Left kidney (tissue), 1 donor: ENCODE measurements at regions not wholly inside any gene's neighbourhood (a gene's known extent, or its start where the extent isn't known, plus 50 kb on each side); places are given as distances from the start of the nearest gene placed in this dataset.

Source experiments
- DNase-seq: peaks from one replicate; pipeline ENCODE4 v3.0.0-alpha.2; 2013

DNA sequence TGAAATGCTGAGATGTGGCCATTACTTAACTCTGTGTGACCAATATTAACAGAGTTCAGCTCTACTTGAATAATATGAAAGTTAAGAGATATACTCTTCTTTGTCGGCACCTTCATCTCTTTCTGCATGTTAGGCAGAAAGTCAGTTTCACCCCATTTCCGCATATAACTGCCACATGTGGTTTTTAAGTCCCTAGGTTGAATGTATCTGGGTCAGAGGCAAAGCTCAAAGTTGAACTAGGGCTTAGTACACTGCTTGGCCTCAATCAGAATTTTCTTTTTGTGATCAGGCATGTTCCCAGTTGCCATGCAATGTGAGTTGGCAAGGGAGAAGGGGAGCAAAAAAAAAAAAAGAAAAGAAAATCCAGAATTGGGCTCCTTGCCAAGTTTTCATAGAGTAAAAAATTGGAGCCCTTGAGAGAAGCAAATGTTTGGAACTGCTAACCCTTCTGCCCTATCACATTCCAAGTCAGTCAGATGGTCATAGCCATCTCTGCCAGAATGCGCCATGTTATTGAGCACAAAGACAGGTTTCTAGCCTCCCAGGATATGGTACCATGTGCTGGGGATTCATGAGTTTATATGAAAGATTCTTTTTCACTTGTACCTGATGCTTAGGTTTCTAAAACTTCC, 251.2 kb upstream of the RORB start:
- DNase-seq: no peak

DNA sequence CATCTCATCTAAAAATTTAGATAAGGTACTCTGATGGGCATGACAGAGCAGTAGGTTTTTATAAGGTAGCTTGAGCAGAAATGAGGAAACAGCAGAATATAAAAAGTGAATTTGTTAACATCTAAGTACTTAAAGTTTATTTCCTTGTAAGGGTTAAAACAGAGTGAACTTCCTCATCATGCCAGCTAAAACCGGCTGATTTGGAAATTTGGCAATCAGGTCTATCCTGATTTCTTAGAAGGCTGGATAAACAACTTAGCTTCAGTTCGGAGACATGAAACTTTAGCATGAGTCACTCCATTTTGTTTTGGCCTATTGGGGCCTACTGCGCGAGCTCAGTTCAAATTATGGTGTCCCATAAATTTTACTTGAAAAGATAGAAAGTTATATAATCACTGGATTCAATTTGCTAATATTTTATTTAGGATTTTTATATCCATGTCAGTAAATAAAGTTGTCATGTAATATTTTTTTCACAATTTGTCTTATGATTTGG, 241.6 kb upstream of the RORB start:
- DNase-seq: no peak

DNA sequence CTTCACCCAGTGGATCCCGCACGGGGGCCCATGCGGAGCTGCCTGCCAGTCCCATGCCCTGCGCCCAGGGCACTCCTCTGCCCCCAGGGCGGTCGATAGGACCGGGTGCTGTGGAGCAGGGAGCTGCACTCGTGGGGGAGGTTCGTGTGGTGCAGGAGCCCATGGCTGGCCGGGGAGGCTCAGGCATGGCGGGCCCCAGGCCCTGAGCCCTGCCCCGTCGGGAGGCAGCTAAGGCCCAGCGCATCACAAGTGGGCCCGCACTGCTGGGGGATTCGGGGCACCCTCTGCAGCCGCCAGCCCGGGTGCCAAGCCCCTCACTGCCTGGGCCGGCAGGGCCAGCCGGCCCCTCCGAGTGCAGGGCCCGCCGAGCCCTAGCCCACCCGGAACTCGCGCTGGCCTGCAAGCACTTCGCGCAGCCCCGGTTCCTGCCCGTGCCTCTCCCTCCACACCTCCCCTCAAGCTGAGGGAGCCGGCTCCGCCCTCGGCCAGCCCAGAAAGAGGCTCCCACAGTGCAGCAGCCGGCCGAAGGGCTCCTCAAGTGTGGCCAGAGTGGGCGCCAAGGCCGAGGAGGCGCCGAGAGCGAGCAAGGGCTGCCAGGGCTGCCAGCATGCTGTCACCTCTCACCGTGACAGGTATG, 221.1 kb upstream of the RORB start:
- no peak for DNase-seq

DNA sequence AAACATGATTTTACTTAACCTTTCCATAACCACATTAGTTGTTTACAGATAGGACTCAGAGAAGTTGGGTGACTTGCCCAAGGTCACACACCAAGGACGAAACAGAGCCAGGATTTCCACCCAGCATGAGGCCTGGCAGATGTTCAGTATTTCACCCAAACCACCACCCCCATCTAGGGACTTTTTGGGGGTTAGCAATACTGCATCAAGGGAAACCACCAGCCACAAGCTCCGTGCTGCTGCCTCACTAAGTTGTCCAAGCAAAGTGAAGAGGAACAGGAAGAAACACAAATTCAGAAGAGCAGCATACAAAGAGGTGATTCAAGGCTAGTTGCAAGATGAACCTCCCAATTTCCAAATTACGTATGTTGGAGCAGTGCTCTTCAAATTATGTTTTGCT, 219.6 kb upstream of the RORB start:
- DNase-seq: no peak

DNA sequence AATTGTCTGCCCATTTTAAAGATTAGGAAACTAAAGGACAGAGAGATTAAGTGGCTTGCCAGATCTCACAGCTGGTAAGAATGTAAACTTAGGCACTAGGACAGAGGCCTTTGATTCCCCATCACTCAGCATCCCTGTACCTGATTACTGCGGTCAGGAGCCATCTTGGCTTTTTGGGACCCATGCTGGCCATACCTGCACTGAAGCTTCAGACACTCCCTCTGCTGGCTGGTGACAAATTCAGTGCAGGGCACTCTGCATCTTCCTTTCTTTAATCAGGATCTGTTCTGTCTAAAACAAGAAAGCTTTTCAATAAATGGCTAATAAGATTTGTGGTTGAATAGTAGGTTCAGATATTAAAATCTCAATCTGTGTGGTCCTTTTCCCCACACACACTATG, 215.5 kb upstream of the RORB start:
- DNase-seq: no peak

DNA sequence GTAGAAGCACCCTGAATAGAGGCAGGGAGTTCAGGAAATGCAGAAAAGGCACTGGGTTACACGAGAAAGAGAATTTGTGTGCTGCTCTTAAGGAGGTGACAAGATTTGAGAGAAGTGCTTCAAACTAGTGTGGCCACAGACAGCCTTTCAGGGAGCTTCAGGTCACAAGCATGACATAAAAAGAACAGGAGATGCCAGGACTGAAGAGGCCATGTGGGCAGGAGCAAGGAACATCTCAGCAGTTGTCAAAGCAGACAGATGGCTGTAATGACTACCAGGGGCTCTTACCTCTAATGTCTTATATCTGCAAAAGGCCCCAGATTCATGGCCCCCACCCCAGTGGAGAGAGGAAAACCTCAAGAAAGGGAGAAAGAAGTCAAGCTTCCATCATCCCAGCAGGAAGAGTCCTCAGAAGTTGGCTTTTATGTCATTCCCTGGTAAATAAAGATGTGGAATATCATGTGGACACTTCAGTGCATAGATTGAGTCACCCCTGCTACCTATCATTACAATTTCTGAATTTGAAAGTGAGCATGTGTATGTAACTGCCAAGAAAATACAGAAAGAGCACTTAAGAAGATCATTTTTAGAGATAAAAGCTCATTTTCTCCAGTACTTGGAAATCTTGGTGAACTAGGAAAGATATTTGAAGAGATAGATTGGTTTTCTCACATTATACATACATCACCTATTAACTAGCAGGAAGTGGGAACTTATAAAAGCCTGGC, 214.4 kb upstream of the RORB start:
- no peak for DNase-seq

DNA sequence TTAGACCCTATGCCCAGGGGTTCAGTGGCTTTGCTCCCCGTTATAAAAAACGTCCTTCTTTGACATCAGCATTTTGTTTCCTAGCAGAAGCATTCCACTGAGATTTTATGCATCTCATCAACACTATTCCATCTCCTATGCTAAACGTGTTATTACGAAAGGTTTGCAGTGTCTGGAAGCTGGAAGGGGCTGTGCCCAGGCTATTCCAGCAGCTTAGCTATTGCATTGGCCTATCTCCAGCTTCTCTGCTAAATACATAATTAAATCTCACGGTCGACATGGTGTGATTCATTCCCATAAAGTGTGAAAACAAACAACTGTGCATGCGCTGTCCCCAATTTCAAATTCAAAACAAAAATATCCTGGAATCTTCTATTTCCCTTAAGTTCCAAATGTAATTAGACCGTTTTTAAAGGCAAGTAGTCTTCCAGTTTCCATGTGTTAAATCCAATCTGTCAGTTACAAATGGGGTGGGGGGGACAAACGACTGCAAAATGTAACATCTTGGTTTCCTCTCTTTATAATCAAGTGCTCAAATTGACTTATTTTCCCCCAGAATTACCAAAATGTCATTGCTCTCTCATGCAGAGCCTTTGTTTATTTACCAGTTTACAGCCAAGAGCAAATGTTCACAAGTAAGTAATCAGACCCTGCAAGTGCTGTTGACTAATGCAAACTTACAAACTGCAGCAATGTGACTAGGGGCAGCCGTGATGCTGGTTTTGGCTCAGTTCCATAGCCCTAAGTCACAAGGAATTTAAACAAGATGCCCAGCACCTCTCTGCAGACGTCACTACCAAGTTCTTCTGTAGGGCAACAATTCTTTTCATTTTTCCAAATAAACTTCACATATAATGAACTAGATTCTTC, 212.3 kb upstream of the RORB start:
- no peak for DNase-seq

DNA sequence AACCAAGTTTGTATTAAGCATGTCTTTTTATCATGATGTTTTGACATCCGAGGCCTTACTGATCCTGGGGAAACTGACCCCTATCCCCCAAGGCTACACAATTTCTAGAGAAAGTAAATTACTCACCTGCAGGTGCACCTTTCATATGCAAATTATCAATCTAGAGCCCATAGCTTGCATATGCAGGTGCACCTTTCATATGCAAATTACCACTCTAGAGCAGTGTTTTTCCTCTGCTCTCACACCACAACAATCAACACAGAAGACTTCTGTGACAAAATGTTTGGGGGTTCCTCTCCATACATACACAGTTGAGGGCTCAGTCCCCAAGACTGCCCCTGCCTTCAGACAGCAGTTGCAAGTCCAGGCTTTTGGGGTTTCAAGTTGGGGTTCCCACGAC, 203.7 kb upstream of the RORB start:
- no peak for DNase-seq

DNA sequence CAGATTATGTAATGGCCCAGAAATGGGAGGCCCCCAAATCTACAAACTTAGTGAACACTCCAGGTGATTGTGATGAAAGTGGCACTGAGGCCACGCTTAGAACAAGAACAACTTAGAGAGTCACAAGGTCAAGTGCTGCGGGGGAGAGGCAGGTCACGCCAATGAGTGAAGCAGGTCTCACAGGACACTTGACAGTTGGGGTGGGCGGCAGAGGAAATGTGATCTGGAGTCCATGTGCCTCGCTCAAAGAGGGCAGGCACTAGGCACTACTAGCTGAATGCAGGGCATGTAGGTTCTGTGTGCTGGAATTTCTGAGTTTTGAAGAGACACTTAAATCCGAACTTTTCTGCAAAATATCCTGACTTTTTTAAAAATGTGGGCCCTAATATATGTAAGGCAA, 193.2 kb upstream of the RORB start:
- peak; percentile 3 for DNase-seq

DNA sequence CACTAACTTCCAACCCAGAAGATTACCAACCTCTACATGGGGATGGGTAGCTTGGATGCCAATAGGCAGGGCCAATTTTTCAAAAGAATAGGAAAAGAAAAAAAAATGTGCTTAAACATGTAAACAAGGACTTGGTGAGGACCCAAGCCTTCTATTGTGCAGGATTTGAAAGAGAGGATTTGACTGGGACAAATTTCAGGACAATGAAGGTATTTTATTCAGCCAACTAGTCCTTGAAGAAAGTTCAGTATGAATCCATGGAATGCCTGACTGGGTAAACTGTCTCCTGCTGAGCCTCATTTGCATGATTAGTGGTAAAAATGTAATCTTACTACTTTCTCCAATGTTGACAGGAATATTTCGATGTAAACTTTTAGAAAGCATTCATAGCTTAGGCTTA, 192.5 kb upstream of the RORB start:
- DNase-seq: no peak

DNA sequence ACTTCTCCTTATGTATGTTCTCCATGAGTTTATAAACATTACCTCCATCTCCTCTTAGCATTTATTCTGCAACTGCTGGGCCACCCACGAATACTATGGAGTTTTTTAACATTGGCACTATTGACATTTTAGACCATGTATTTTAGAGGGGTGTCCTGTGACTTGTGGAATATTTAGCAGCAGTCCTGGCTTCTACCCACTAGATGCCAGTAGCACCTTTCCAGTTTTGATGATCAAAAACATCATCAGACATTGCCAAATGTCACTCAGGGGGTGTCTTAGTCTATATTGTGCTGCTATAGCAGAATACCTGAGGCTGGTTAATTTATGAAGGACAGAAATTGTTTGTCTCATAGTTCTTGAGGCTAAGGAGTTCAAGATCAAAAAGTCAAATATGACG, 187.5 kb upstream of the RORB start:
- no peak for DNase-seq

DNA sequence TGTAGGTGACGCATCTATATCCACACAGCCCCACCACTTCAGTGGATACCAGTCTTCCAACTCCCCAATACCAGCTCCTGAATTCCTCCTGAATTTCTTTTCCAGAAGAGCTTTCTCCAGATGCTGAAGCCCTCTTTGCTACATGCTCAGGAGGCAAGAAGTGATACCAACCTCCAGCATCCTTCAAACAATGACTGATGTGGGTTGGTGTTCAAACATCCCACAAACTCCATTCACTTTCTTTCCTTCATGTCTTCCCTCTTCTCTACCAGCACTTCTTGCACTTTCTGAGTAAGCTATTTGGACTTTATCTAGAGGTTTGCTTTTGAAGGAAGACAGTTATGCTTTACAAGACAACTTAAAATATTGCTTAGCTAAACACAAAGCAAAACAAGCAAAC, 179.9 kb upstream of the RORB start:
- no peak for DNase-seq

DNA sequence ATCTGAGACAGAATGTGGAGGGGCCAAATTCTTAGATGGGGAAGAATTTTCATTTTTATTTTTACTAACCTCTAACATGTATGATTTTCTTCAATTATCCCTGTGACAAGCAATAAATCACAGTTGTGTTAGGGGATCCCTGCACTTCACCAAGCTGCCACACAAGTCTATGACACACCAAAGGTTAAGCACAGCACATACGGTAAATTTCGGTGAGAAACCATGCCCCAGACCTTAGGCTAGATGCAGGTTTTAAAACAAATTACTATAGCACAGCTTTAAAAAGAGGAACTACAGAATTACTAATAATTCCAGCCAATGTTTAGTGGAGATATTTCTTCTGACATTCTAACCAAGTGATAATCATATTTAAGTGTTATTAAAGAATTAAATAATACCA, 175.7 kb upstream of the RORB start:
- DNase-seq: no peak

DNA sequence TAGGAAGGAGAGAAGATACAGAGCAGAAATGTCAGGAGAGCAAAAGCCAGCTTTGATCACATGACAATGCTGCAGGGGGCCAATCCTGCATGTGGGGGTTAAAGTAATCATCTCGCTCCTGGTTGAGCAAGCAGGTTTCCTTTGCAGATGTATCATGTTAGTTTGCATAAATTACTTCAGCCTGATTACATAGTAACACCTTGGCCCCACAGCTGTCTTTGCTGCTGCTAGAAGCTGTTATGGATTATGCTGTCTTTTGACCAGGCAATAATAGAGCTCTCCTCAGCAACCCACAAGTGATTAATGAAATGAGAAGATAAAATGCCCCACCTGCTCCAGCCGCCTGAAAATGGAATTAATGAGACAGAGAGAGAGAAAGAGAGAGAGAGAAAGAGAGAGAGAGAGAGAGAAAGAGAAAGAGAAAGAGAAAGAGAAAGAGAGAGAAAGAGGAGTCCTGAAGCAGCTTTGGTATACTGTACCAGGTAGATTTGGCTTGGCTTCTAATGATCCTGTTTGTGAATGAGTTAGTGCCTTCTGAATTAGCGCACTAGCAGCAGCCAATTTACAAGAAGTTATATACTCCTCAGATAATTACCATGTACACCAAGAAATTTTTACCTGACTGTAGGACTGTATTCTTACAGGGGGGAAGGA, 174.3 kb upstream of the RORB start:
- DNase-seq: no peak

DNA sequence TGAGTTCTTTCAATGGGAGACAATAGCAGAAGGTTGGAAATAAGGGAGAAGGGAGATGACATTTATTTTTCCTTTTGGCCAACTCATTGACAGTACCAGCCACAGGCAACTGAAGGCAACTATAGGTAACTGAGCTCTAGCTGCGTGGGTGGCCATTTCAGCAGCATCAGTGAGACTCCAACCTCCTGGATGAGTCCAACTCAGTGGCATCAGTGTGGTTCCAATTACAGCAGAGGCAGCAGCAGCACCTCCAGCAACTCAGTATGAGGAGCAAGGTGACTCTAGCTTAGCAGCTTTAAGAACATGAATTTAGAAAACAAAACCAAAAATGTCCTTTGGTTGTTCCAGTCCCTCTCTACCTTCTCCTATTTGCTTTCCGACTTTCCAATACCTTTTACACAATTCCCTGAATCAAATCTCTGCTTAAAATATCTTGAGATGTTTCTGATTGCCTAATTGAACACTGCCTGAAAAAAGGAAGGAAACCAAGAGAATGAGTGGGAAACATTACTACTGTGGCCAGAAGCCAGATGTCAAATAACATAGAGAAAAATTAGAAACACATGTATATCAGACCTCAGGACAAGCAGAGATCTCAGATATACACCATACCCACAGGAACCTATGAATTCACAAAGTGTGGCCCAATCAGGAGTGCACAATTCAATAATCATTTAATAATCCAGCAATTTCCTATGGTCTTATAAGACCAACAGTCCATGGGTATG, 166.5 kb upstream of the RORB start:
- no peak for DNase-seq

DNA sequence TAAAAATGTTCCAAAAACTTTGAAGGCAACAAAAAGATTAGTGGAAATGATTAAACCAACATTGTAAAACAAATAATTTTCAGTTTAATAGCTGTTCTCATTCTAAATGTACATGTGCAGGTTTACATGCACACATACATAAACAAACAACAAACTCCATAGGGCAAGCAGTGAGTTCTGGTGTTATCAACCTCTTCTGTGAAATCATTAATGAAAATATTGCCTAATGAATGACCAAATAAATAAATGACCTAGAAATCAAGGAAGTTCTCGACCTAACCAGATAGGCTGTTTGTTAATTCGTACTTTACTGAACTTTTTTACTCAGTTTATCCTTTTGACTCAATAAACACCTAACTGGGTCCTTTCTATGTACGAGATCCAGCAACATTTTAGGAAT, 165.5 kb upstream of the RORB start:
- no peak for DNase-seq

DNA sequence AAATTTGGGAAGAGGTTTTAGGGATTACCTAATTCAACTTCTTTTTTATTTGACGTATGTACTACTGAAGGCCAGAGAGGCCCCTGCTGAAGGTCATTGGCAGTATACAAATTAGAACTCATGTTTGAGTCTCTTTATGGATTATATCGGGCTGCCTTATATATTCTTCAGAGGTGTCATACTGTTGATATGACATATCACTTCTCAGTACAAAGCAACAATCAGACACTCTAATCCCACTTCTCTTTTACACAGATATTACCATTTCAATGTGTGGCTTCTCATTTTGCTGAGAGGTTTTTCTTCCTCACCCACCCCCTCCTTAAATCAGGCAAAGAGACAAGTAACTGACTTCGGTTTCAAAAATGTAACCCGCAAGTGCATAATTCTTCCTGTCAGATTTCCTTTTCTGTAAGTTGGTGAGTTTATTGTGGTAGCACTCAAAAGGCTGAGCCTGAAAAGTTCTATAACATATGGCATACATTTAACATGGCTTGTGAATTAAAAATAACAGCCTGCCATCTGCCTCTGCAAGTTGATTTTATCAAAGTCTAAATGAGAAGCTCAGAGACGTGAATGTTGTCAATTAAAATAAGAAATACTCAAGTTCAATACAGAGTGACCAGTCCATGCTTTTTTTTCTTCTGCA, 163.6 kb upstream of the RORB start:
- no peak for DNase-seq

DNA sequence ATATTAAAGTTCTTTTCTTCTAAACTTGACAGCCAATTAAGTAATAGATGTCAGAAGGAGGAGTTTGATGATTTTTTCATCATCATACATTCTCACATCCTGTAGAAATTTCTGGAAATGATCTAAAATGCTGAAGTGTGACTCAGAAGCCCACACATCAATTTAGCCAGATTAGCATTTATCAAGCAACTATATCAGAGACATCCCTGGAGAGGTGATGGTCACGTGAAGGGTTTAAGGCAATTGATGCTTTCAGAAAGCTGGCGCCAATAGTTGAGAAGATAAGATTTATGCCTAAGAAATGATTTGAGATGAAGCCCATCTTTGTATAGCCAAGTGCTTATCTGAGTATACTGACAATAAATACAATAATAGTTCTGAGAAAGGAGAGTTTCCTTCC, 162.9 kb upstream of the RORB start:
- no peak for DNase-seq

DNA sequence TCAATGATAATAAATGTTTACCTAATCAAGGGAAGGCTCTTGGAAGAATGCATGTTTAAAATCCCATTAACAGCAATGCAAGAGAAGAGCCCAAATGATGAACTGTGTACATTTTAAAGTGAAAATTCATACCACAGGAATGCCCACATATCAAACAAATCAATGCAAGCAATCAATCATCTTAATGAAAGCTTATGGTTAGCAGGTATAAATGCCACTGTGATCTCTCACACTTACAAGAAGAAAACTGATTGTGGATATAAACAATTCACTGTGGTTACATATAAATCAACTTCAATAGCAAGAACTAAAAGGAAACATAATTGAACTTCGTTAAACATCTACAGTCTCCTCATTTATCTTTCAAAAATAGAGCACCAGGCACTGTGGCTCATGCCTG, 161.0 kb upstream of the RORB start:
- no peak for DNase-seq

DNA sequence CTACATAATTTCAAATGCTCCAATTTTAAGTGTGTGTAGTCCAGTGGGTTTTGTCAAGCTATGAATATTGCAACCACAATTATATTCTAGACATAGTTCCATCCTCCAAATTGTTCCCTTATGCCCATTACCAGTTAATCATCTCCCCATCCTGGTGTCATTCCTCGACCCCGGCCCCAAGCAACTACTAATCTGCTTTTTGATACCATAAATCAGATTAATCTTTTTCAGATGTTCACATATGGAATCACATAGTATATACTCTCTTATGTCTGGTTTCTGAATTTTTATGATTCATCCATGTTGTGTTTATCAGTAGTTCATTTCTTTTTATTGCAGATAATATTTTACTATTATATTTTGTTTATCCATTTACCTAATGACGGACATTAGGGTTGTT, 148.4 kb upstream of the RORB start:
- DNase-seq: no peak

DNA sequence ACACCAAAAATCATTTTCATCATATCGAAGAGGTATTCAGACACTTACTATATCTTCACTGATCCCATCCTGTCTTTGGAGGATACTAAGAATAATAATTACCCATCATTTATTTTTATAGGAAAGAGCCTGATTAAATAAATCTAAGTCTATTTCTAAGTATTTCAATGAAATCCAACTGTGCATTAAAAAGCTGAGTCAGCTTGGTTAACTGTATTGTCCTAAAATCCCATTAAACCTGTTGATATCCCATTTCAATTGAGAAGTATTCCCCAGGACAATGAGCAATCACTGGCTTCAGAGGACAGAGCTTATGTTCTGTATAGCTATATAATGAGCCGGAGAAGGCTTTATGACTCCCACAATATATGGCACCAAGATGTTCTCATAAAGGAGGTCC, 142.0 kb upstream of the RORB start:
- DNase-seq: no peak
